HG03045 (cell line): ENCODE measurements at regions not wholly inside any gene's neighbourhood (a gene's known extent, or its start where the extent isn't known, plus 50 kb on each side); places are given as distances from the start of the nearest gene placed in this dataset.
"Not testable (repeated sequence)": the region's sequence is repeated elsewhere in the genome, so short reads cannot be mapped to it uniquely, and the experiment has no call there.

Experiments used
- ATAC-seq: cut with Tn5 transposase; IDR thresholded peaks from one replicate; pipeline ENCODE4 v1.9.1; 2021; ENCODE audit warnings: mild to moderate bottlenecking, moderate library complexity; ENCODE audit not compliant: unreplicated experiment

DNA sequence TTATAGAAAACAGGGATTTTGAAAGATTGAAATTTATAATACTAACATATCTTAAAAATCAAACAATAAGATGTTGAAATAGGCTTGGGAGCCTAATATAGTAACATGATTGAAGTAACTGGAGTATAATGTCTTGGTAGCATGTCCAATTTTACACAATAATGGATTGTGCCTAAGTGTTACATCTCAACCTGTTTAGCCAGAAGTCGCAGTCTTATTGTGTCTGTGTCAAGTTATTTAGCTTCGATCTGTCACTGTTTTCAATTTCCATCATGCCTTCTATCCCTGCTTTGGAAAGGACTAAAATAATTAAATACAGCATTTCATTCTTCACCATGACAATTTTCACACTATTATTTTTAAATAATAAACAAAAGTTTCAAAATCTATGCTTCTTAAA lies 1352.2 kb downstream of the SI start:
- ATAC-seq, result no peak

- no peak for ATAC-seq
Measured at GRCh38 chr3:163722405-163722804, 1355.9 kb downstream of the SI start.

DNA sequence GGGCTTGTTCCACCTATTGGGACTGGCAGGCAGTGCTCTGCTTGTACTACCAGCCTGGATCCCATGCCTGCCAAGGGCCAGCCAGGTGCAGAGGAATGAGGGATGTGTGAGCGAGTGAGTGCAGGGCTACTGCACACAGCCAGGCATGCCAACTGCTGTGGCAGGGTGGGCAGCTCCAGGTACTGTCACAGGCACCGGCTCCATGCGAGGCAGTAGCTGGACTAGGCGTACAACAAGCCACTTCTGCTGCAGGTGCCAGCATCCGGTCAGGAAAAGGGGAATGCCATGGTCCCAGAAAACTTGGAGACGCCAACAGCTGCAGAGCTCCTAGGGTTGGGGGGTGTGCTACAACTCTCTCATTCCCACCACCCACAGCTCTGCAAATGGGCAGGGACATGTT lies 1356.7 kb downstream of the SI start:
- ATAC-seq, result no peak

DNA sequence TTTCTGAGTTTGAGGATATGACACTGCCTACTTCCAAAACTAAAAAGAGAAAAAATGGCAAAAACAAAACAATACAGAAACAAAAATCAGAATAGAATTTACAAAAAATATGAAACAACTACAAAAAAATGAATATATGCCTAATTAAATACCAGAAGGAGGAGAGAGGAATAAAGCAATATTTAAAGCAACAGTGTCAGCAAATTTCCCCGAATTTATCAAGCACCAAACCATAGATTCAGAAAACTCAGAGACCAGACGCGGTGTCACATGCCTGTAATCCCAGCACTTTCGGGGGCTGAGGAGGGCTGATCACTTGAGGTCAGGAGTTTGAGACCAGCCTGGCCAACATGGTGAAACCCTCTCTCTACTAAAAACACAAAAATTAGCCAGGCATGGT lies 1360.9 kb downstream of the SI start:
- ATAC-seq, result no peak

- no peak for ATAC-seq
Measured at GRCh38 chr3:163708428-163708827, 1369.9 kb downstream of the SI start.

DNA sequence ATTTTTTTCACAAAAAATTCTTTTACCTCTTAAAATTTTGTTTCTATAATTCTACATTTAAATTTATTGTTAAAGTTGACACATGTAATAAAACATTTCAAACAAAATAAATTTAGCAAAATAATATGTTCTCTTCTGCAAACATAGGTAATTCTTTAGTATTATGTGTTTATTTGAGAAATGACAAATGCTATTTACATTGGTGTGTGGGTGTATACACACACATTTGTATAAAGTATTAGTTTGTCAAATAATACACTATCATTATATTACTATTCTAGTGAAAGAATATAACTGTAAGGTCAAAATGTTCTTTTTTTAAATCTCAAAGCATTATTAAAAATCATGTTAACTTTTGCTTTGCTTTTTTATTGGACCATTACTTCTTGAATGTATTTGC lies 1370.6 kb downstream of the SI start:
- no peak for ATAC-seq

GRCh38 chr3:163698221-163698620 lies 1380.1 kb downstream of the SI start:
- ATAC-seq, result not testable (repeated sequence)

DNA sequence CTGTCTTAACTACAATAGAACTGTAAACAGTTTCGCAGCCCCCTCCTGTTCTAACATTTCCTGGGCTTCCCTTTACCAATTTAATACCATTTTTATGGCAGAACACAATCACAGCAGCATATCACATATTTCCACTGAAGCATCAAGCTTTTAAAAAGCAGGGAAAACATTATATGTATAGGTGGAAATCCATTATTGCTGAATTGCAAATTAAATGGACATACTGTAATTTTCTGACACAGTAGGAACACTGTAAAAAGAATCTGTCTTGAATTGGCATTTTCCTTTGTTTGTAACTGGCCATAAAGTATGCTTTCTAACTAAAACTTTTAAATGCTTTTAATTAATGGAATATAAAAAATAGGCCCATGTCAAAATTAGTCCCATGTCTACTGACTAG lies 1385.8 kb downstream of the SI start:
- ATAC-seq, result no peak

GRCh38 chr3:163684651-163685050 lies 1393.6 kb downstream of the SI start:
- ATAC-seq, result no peak

GRCh38 chr3:163672954-163673353 lies 1405.3 kb downstream of the SI start:
- no peak for ATAC-seq

DNA sequence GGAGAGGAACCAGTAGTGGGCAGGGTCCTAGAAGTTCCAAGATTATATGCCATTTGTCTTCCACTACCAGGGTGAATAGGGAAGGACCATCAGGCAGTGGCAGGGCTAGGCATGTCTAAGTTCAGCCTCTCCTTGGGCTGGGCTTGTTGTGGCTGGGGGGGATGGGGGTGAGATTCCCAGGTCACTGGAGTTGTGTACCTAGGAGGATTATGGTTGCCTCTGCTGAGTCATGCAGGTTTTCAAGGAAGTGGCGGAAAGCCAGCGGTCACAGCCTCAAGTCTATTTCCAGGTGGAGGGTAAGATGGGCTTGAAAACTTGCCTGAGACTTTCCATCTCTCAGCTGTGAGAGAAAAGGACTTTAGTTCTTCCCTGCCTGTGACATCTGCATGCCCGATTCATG lies 1407.1 kb downstream of the SI start:
- no peak for ATAC-seq

- ATAC-seq, result no peak
Measured at GRCh38 chr3:163664466-163664865, 1413.8 kb downstream of the SI start.

GRCh38 chr3:163657088-163657487 lies 1421.2 kb downstream of the SI start:
- no peak for ATAC-seq

- no peak for ATAC-seq
Measured at GRCh38 chr3:163655021-163655420, 1423.3 kb downstream of the SI start.

GRCh38 chr3:163644172-163644571 lies 1434.1 kb downstream of the SI start:
- ATAC-seq, result no peak

- no peak for ATAC-seq
Measured at GRCh38 chr3:163632722-163633121, 1445.6 kb downstream of the SI start.

DNA sequence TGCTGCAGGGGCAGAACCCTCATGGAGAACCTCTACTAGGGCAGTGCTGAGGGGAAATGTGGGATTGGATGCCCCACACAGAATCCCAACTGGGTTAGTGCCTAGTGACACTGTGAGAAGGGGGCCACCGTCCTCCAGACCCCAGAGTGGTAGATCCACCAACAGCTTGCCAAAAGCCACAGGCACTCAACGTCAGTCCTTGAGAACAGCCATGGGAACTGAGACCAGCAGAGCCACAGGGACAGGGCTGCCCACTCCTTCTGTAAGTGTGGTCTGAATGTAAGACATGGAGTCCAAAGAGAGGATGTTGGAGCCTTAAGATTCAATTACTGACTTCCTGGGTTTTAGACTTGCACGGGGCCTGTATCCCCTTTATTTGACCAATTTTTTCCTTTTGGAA lies 1451.5 kb downstream of the SI start:
- no peak for ATAC-seq

GRCh38 chr3:163622384-163622783 lies 1455.9 kb downstream of the SI start:
- no peak for ATAC-seq

DNA sequence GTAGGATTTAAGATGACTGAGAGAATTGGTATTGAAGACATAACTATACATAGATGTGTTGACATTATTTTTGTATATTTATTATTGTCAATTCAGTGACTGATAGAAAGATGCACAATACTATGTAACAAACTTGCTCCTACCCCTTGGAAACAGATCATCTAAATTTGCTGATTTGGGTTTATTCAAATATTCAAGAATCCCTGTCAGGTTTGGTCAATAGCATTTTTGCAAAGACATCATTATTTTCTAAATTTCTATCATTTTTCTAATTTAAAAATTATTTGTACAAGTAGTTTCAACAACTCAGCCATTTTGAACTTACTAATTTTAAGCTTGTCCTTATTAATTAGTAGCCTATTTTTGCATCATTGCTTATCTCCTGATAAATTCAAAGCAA lies 1463.4 kb downstream of the SI start:
- no peak for ATAC-seq

GRCh38 chr3:163605915-163606314 lies 1472.4 kb downstream of the SI start:
- no peak for ATAC-seq

- no peak for ATAC-seq
Measured at GRCh38 chr3:163601426-163601825, 1476.9 kb downstream of the SI start.

- ATAC-seq, result no peak
Measured at GRCh38 chr3:163587342-163587741, 1491.0 kb downstream of the SI start.

GRCh38 chr3:163582967-163583366 lies 1495.3 kb downstream of the SI start:
- no peak for ATAC-seq

GRCh38 chr3:163577271-163577670 lies 1501.0 kb downstream of the SI start:
- ATAC-seq, result no peak
